HG03139 (cell line): ENCODE measurements at regions not wholly inside any gene's neighbourhood (a gene's known extent, or its start where the extent isn't known, plus 50 kb on each side); places are given as distances from the start of the nearest gene placed in this dataset.

Experiments used
- ATAC-seq: cut with Tn5 transposase; IDR thresholded peaks from one replicate; pipeline ENCODE4 v1.9.1; 2021; ENCODE audit not compliant: unreplicated experiment

- no peak for ATAC-seq
Measured at GRCh38 chrX:39648548-39649254, 449.1 kb downstream of the BCOR start.

GRCh38 chrX:39650768-39651347, 446.9 kb downstream of the BCOR start:
- no peak for ATAC-seq

GRCh38 chrX:39652336-39652735, 445.4 kb downstream of the BCOR start:
- ATAC-seq = no peak

GRCh38 chrX:39653691-39654090, 444.1 kb downstream of the BCOR start:
- no peak for ATAC-seq

- ATAC-seq = no peak
Measured at GRCh38 chrX:39654183-39654925, 443.4 kb downstream of the BCOR start.

- no peak for ATAC-seq
Measured at GRCh38 chrX:39654952-39655351, 442.8 kb downstream of the BCOR start.

- ATAC-seq = no peak
Measured at GRCh38 chrX:39661116-39661907, 436.4 kb downstream of the BCOR start.

GRCh38 chrX:39665830-39666518, 431.8 kb downstream of the BCOR start:
- no peak for ATAC-seq

GRCh38 chrX:39667191-39667590, 430.6 kb downstream of the BCOR start:
- ATAC-seq = no peak

- ATAC-seq = no peak
Measured at GRCh38 chrX:39667736-39668482, 429.8 kb downstream of the BCOR start.

- no peak for ATAC-seq
Measured at GRCh38 chrX:39669668-39670067, 428.1 kb downstream of the BCOR start.

GRCh38 chrX:39670281-39670680, 427.5 kb downstream of the BCOR start:
- ATAC-seq = no peak

- ATAC-seq = no peak
Measured at GRCh38 chrX:39672405-39672804, 425.4 kb downstream of the BCOR start.

- ATAC-seq = no peak
Measured at GRCh38 chrX:39674490-39675161, 423.1 kb downstream of the BCOR start.

- no peak for ATAC-seq
Measured at GRCh38 chrX:39675162-39675553, 422.6 kb downstream of the BCOR start.

- no peak for ATAC-seq
Measured at GRCh38 chrX:39675619-39676018, 422.1 kb downstream of the BCOR start.

GRCh38 chrX:39676434-39676833, 421.3 kb downstream of the BCOR start:
- no peak for ATAC-seq

- ATAC-seq = no peak
Measured at GRCh38 chrX:39677585-39677977, 420.2 kb downstream of the BCOR start.

GRCh38 chrX:39677978-39678791, 419.6 kb downstream of the BCOR start:
- no peak for ATAC-seq
